Hippocampal formation (tissue), 2 donors: ENCODE measurements at regions not wholly inside any gene's neighbourhood (a gene's known extent, or its start where the extent isn't known, plus 50 kb on each side); places are given as distances from the start of the nearest gene placed in this dataset.
"Not testable (repeated sequence)": the region's sequence is repeated elsewhere in the genome, so short reads cannot be mapped to it uniquely, and the experiment has no call there.

Experiments
- DNase-seq, 2 donors: peaks; one replicate each; lab custom pipeline; 2025; lab: John Stamatoyannopoulos, UW

DNA sequence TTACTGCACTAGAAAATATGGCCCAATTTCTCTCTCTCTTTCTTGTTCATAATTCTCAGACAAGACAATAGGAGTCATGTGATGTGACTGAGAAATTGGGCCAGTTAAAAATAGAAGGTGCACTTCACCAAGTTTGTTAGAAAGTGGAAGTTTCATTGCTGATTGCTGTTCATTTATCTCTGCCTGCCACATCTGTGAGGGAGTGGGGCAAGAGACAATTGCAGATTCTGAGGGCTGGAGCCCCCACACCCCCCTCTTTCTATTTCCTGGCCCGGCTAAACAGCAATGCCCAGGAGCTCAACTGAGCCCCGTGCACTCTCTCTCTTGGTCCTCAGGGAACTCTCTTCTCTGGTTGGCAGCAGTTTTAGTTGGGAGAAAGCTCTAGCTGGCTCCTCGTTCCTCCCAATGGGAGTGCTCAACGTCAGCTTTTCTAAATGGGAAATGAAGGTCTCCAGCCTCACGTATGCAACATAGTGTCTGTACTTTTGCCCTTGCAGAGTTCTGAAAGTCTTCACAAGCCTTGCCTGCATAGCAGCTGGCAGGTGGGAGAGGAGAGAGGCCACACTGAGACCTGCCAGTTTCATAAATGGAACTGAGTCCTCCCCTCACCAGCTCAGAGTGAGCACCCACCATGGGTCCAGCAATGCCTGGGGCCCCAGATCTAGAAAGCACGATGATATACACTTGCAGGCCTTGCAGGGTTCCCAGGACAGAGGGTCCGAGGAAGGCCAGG lies 115.7 kb downstream of the MYCN start:
- DNase-seq = no peak

DNA sequence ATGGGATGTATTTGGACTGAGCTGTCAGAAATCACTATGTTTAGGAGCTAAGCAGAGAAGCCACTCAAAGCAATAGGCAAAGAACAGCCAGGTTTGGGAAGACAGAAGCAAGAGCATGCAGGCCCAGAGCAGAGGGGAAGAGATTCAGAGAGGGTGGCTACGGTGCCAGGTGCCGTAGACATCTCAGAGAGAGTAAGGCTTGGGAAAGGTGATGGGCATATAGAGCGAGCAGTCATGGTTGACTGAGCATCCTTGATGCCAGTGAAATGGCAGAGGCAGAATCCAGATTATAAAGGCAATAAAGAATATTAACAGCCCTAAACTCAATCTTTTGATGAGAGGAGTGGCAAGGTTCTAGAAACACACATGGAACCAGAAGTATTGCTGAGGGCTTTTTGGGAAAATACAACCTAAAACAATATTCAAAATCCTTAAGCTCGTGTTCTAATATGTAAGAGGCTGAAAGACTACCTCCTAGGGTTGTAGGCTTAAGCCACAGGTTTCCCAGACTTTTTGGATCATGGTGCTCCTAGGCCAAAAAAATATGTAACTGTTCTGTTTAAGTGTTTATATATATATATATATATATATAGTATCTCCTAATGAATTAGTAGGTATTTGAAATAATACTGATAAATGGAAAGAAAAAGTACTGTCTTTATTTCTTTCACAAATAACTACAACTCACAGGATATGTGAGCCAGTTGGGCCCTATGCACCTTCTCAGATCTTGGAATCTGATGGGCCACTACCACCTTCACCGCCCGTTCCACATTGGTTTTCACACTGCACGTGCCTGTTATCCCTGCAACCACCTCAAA lies 113.3 kb downstream of the MYCN start:
- DNase-seq = no peak

GRCh38 chr2:16052571-16053052 lies 112.3 kb downstream of the MYCN start:
- not testable (repeated sequence) for DNase-seq

- no peak for DNase-seq
Measured at GRCh38 chr2:16051841-16052564, 111.7 kb downstream of the MYCN start.

DNA sequence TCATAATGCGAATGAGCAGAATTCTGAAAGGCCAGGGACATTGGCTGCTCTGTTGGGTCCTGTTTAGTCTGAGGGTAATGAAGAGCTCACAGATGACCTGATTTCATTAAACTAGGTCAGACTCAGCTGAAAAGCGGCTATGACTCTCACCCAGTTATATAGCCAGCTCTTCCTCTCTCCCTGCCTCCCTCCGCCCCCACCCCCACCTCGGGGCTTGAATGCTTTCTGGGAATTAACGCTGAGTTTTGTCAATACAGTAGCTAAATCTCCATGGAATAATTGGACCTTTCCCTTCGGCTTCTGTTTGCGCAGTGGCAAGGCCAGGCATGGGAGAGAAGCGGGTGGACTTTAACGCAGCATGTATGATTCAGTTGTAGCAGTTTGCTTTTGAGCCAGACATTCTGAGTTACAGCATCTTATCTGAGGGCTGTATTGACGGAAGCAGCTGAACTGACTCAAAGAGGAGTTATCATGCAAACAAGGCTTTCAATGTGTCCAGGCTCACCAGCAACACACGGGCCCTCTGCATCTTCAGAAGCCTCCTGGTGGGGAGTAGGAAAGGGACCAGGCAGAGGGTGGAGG lies 110.6 kb downstream of the MYCN start:
- no peak for DNase-seq

- DNase-seq = no peak
Measured at GRCh38 chr2:16050261-16050907, 110.0 kb downstream of the MYCN start.

DNA sequence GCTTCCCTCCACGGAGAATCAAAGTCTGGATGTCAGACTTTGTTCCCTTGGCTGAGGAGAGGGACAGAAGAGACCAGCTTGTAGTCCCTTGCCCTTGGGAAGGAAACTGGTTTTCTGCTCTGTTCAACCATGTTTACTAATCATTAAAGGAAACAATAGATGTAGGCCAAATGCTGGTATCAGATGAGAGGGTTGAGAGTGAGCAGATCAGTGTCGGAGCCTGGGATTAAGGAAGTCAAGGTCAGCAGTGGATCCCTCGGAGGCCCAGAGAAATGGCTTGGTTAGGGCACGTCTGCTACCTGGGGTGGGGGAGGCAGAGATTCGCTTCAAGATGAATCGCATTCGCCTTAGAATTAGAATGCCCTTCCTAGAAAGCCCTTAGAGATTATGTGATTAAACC lies 109.1 kb downstream of the MYCN start:
- DNase-seq = no peak

GRCh38 chr2:16048466-16048865 lies 108.1 kb downstream of the MYCN start:
- DNase-seq = no peak

- no peak for DNase-seq
Measured at GRCh38 chr2:16047701-16048100, 107.4 kb downstream of the MYCN start.

- no peak for DNase-seq
Measured at GRCh38 chr2:16046649-16047048, 106.3 kb downstream of the MYCN start.

- DNase-seq = no peak
Measured at GRCh38 chr2:16045653-16046352, 105.5 kb downstream of the MYCN start.

- no peak for DNase-seq
Measured at GRCh38 chr2:16044946-16045456, 104.7 kb downstream of the MYCN start.

- DNase-seq = no peak
Measured at GRCh38 chr2:16043627-16044026, 103.3 kb downstream of the MYCN start.

DNA sequence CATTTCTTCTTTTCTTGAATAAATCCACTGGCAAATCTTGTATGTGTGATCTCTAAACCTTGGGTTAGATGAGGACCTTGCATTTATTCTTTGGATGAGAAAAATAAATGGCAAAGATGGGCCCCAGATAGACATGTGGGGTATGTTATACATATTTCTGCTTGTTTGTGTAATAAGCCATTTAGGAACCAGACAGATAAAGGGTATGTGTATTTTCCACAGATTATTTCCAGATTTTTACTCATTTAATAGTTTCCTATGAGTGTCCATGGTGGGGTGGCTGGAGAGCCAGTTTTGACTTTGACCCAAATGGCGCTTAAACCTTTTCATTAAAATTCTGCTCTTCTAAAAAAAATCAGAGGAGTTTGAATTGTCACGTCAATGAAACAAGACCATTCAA lies 102.8 kb downstream of the MYCN start:
- DNase-seq = no peak

DNA sequence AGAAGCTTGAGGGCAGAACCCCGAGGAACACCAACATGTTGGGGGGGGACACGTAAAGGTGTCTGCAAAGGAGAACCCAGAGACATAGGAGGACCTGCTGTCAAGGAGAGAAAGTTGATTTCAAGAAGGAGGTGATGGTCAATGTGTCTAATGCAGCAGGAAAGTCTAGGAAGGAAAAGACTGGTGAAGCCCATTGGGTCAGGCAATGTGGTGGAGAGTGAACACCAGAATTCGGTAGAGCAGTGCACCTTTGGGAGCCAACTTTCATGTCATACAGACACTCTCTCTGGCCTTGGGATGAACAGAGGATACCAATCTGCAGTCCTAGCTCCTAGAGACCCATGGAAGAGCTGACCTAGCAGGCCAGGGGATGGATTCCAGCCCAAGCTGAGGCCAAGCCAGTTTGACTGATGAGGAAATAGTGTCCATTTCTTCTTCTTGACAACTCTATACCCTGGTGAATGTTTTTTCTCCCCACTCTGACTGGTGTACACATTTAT lies 101.9 kb downstream of the MYCN start:
- DNase-seq = no peak

DNA sequence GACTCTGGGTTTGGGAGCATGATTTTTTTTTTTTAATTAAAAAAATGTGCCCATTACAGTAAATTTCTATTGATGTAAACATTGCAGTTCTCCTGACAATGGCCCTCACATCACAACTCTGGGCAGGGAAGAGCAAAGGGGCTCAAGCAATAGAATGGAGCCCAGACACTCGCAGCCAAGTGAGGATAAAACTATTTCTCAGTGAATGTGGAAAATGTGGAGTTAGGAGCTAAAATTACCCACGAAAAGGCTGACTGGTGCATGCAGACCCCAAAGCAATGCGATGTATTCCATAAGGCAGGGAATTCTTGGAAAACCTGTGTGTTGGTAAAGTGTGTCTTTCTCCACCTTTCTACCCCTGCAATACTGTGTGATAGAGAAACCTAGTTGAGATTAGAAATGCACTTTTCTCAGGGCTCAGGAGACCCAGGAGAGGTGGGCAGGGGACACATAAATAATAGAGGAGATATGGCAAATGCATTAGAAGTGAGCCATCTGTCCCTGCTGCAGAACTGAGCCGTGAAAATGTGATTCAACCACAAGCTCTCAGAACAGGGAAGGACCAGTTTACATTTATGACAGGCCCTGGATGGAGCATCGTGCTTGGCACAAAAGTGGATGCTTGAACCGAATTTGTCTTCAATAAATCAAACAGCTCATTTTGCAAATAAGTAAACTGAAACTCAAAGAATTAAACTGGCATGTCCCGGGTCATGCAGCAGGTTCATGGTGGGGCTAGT lies 100.1 kb downstream of the MYCN start:
- no peak for DNase-seq

GRCh38 chr2:16039823-16040222 lies 99.5 kb downstream of the MYCN start:
- no peak for DNase-seq

GRCh38 chr2:16039055-16039454 lies 98.7 kb downstream of the MYCN start:
- DNase-seq = no peak

DNA sequence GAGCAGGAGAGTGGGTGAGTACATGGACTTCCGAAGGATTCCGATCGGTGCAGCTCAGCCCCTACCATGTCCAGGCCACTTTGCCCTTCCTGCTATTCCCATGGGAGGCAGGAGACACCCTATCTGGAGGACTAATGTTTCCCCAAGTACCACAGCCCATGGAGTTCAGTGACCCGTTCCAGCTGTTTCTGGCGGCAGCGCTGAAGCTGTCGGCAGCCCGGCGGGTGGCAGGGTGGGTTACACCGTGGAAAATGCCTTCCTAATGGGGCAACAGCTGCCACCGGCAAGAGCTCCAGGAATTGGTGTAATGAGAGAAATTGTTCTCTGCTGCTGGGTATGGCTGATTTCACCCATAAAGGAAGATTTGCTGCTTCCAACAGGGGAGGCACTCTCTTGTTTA lies 98.3 kb downstream of the MYCN start:
- DNase-seq = no peak
